C4-2B (cell line): ENCODE measurements at regions not wholly inside any gene's neighbourhood (a gene's known extent, or its start where the extent isn't known, plus 50 kb on each side); places are given as distances from the start of the nearest gene placed in this dataset.

ENCODE experiments used
- CTCF ChIP-seq: fragments of 450-650 bp; conservative IDR thresholded peaks from 2 replicates; pipeline ENCODE4 v1.5.1; 2017; ENCODE audit warnings: mild to moderate bottlenecking
- ZFX ChIP-seq: fragments of 450-650 bp; IDR thresholded peaks from 2 replicates; pipeline ENCODE4 v1.6.1; 2017

GRCh38 chr4:28149762-28150161 is 1289.1 kb downstream of the STIM2 start:
- TF ChIP-seq CTCF (no peak), ZFX (no peak)
